CD4-positive, alpha-beta T cell (primary cell): ENCODE measurements at regions not wholly inside any gene's neighbourhood (a gene's known extent, or its start where the extent isn't known, plus 50 kb on each side); places are given as distances from the start of the nearest gene placed in this dataset.

Source experiments
- ATAC-seq: fragments of 200-7000 bp; cut with Tn5 transposase; one replicate; pipeline ENCODE4 v1.10.0; 2022; ENCODE audit warnings: mild to moderate bottlenecking; ENCODE audit not compliant: poor library complexity
- CTCF ChIA-PET: fragments of 350-600 bp; sonication (Branson Sonifier 250); formaldehyde crosslinking; loops from one replicate; lab custom pipeline; 2021; ENCODE audit warnings: antibody characterized with exemption, inconsistent platforms; lab: Charles Lee
- POLR2A ChIA-PET: fragments of 350-600 bp; sonication (Branson Sonifier 250); formaldehyde crosslinking; loops from one replicate; lab custom pipeline; 2021; ENCODE audit warnings: antibody characterized with exemption, inconsistent platforms; lab: Charles Lee
- DNase-seq, 14 experiments: peaks; one replicate each; pipeline ENCODE4 v3.0.0-alpha.2; 2013 to 2020; ENCODE audit warnings: mixed read lengths in 2 of 14
- H3K27ac ChIP-seq, 2 donors: one replicate each; pipeline versions ENCODE4 v1.5.1 to v1.7.0; 2013; ENCODE audit warnings: low read length in 2 of 2, low read depth in 1 of 2, mild to moderate bottlenecking in 1 of 2
- H3K27me3 ChIP-seq, 2 experiments: 1 replicate in 1 of 2; 2 replicates in 1 of 2; pipeline versions ENCODE4 v1.6.1 to v1.7.0; 2013; ENCODE audit warnings: low read length in 2 of 2, control low read depth in 1 of 2, mild to moderate bottlenecking in 1 of 2, moderate library complexity in 1 of 2; ENCODE audit not compliant: insufficient read depth in 2 of 2, control insufficient read depth in 1 of 2
- H3K36me3 ChIP-seq: one replicate; pipeline ENCODE4 v1.6.1; 2013; ENCODE audit warnings: low read length, control low read depth; ENCODE audit not compliant: insufficient read depth
- H3K4me1 ChIP-seq: one replicate; pipeline ENCODE4 v1.6.1; 2013; ENCODE audit warnings: low read length, control low read depth; ENCODE audit not compliant: insufficient read depth
- H3K4me3 ChIP-seq: one replicate; pipeline ENCODE4 v1.5.1; 2013; ENCODE audit warnings: mild to moderate bottlenecking, low read length, moderate library complexity
- H3K9me3 ChIP-seq, 2 experiments: 1 replicate in 1 of 2; 2 replicates in 1 of 2; pipeline versions ENCODE4 v1.6.1 to v1.7.0; 2013; ENCODE audit warnings: low read length in 2 of 2, mild to moderate bottlenecking in 2 of 2, control low read depth in 1 of 2, moderate library complexity in 1 of 2; ENCODE audit not compliant: control insufficient read depth in 1 of 2, insufficient read depth in 1 of 2
- H3K27ac Mint-ChIP-seq: one replicate; pipeline ENCODE4 v1.8.0; 2020; ENCODE audit warnings: mixed read lengths
- H3K27me3 Mint-ChIP-seq: one replicate; pipeline ENCODE4 v1.8.0; 2021; ENCODE audit warnings: mixed read lengths
- H3K36me3 Mint-ChIP-seq: one replicate; pipeline ENCODE4 v1.8.0; 2021; ENCODE audit warnings: low read depth, mixed read lengths
- H3K4me1 Mint-ChIP-seq: one replicate; pipeline ENCODE4 v1.8.0; 2021; ENCODE audit warnings: low read depth, mixed read lengths
- H3K4me3 Mint-ChIP-seq: one replicate; pipeline ENCODE4 v1.8.0; 2020; ENCODE audit warnings: mild to moderate bottlenecking, mixed read lengths
- H3K9me3 Mint-ChIP-seq: one replicate; pipeline ENCODE4 v1.8.0; 2020; ENCODE audit warnings: mixed read lengths
- intact Hi-C, 2 experiments: fragments of 100-400 bp; cut with DNase I in 1 of 2; cut with micrococcal nuclease in 1 of 2; formaldehyde crosslinking; loops; one replicate each; pipeline versions ENCODE4 v1.15.1 to v1.9.0; 2023 to 2025; cut with DNase I, micrococcal nuclease
- TF ChIP-seq, protein P1 (sequence below): fragments of 200-600 bp; IDR thresholded peaks from one replicate; pipeline ENCODE4 v1.8.0; 2022; ENCODE audit warnings: antibody characterized with exemption, mild to moderate bottlenecking

DNA sequence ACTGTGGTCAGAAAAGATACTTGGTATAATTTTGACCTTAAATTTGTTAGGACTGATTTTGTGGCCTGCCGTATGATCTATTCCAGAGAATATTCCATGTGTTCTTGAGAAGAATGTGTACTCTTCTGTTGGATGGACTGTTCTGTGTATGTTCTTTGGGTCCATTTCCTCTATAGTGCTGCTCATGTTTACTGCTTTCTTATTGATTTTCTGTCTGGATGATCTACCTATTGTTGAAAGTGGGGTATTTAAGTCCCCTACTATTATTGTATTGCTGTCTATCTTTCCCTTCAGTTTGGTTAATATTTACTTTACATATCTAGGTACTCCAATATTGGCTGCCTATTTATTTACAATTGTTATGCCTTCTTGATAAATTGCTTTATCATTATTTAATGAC lies 298.4 kb downstream of the BCKDHB start:
- Histone ChIP-seq H3K36me3 (no peaks in the 10 kb centered on the region), H3K27me3 (no peaks in the 10 kb centered on the region), H3K4me1 (no peaks in the 10 kb centered on the region), H3K4me3 (no peak overlapping the region), H3K27ac (no peak overlapping the region), H3K9me3 (peaks cover 0 to 5% of the 10 kb centered on the region in 2 experiments)
- intact Hi-C loops, result no loop called here
- Mint-ChIP-seq H3K4me1 (no peaks in the 10 kb centered on the region), H3K4me3 (no peak overlapping the region), H3K27me3 (no peaks in the 10 kb centered on the region), H3K27ac (no peak overlapping the region), H3K9me3 (peaks cover 18% of the 10 kb centered on the region), H3K36me3 (peaks cover 8% of the 10 kb centered on the region)
- no peak for DNase-seq
- CTCF ChIA-PET, result no interaction called here
- no peak for ATAC-seq
- POLR2A ChIA-PET, result no interaction called here
- TF ChIP-seq, protein P1, sequence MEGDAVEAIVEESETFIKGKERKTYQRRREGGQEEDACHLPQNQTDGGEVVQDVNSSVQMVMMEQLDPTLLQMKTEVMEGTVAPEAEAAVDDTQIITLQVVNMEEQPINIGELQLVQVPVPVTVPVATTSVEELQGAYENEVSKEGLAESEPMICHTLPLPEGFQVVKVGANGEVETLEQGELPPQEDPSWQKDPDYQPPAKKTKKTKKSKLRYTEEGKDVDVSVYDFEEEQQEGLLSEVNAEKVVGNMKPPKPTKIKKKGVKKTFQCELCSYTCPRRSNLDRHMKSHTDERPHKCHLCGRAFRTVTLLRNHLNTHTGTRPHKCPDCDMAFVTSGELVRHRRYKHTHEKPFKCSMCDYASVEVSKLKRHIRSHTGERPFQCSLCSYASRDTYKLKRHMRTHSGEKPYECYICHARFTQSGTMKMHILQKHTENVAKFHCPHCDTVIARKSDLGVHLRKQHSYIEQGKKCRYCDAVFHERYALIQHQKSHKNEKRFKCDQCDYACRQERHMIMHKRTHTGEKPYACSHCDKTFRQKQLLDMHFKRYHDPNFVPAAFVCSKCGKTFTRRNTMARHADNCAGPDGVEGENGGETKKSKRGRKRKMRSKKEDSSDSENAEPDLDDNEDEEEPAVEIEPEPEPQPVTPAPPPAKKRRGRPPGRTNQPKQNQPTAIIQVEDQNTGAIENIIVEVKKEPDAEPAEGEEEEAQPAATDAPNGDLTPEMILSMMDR, result no peak

DNA sequence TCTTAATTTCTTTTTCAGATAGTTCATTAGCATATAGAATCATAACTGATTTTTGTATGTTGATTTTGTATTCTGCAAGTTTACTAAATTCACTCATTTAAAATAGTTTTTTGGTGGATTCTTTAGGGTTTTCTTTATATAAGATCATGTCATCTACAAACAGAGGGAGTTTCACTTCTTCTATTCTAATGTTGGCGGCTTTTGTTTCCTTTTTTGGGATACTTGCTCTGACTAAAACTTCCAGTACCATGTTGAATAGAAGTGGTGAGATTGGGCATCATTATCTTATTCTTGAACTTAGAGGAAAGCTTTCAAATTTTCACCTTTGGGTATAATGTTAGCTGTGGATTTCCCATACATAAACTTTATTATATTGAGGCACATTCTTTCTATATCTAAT lies 296.9 kb downstream of the BCKDHB start:
- peaks cover 0 to 6% of the 10 kb centered on the region in 2 experiments for H3K9me3 ChIP-seq
- DNase-seq (no peak), ATAC-seq (no peak)
- no peaks in the 10 kb centered on the region for H3K27me3 Mint-ChIP-seq
- H3K4me3 Mint-ChIP-seq, result no peak overlapping the region
- no peaks in the 10 kb centered on the region for H3K4me1 ChIP-seq
- ChIA-PET CTCF (no interaction called here), POLR2A (no interaction called here)
- no peaks in the 10 kb centered on the region for H3K27me3 ChIP-seq
- no peak overlapping the region for H3K4me3 ChIP-seq
- H3K27ac Mint-ChIP-seq, result no peak overlapping the region
- no peaks in the 10 kb centered on the region for H3K36me3 Mint-ChIP-seq
- intact Hi-C loops, result no loop called here
- TF ChIP-seq, protein P1, result no peak
- H3K9me3 Mint-ChIP-seq, result peaks cover 18% of the 10 kb centered on the region
- H3K36me3 ChIP-seq, result no peaks in the 10 kb centered on the region
- no peak overlapping the region for H3K27ac ChIP-seq
- H3K4me1 Mint-ChIP-seq, result no peaks in the 10 kb centered on the region

DNA sequence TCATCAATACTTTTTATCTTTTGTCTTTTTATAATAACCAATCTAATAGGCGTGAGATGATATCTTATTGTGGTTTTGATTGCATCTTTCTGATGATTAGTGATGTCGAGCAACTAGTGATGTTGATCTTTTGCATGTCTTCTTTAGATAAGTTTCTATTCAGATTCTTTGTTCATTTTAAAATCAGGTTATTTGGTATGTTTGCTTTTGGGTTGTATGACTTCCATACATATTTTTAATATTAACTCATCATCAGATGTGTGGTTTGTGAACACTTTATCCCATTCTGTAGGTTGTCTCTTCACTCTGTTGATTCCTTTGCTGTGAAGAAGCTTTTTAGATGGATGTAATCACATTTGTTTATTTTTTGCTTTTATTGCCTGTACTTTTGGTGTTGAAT lies 295.8 kb downstream of the BCKDHB start:
- POLR2A ChIA-PET, result no interaction called here
- intact Hi-C loops, result no loop called here
- no peaks in the 10 kb centered on the region for H3K4me1 Mint-ChIP-seq
- H3K36me3 ChIP-seq, result no peaks in the 10 kb centered on the region
- peaks cover 0 to 6% of the 10 kb centered on the region in 2 experiments for H3K9me3 ChIP-seq
- H3K27me3 ChIP-seq, result no peaks in the 10 kb centered on the region
- H3K27me3 Mint-ChIP-seq, result no peaks in the 10 kb centered on the region
- H3K27ac Mint-ChIP-seq, result no peak overlapping the region
- H3K9me3 Mint-ChIP-seq, result peaks cover 21% of the 10 kb centered on the region
- no peak overlapping the region for H3K27ac ChIP-seq
- H3K4me3 ChIP-seq, result no peak overlapping the region
- DNase-seq (no peak), ATAC-seq (no peak)
- H3K36me3 Mint-ChIP-seq, result no peaks in the 10 kb centered on the region
- no peaks in the 10 kb centered on the region for H3K4me1 ChIP-seq
- CTCF ChIA-PET, result no interaction called here
- H3K4me3 Mint-ChIP-seq, result no peak overlapping the region
- TF ChIP-seq, protein P1, result no peak
